PFSK-1 (cell line): ENCODE measurements at regions not wholly inside any gene's neighbourhood (a gene's known extent, or its start where the extent isn't known, plus 50 kb on each side); places are given as distances from the start of the nearest gene placed in this dataset.

Experiments
- FOXP2 ChIP-seq: optimal IDR thresholded peaks from 2 replicates; pipeline ENCODE3; 2011; ENCODE audit warnings: borderline replicate concordance, control low read depth, inconsistent platforms; ENCODE audit not compliant: insufficient read depth; ENCODE audit errors: extremely low read length, extremely low read depth
- POLR2AphosphoS5 ChIP-seq: IDR thresholded peaks from 2 replicates; pipeline ENCODE4 v1.6.1; 2012; ENCODE audit warnings: low read depth, mild to moderate bottlenecking, control low read depth, low read length, moderate library complexity
- SIN3A ChIP-seq: IDR thresholded peaks from 2 replicates; pipeline ENCODE4 v1.6.1; 2012; ENCODE audit warnings: mild to moderate bottlenecking, low read length, moderate library complexity, borderline replicate concordance; ENCODE audit not compliant: insufficient read depth
- TAF1 ChIP-seq: IDR thresholded peaks from 2 replicates; pipeline ENCODE4 v1.6.1; 2012; ENCODE audit warnings: low read length, control low read depth, borderline replicate concordance; ENCODE audit not compliant: insufficient read depth
- TF ChIP-seq, protein P1 (sequence below), 2 experiments: IDR thresholded peaks; 2 replicates each; pipeline versions ENCODE4 v1.6.1 to v1.8.0; 2011 to 2012; ENCODE audit warnings: low read depth in 2 of 2, low read length in 2 of 2, control low read depth in 1 of 2, inconsistent platforms in 1 of 2, mild to moderate bottlenecking in 1 of 2, moderate library complexity in 1 of 2; ENCODE audit not compliant: insufficient read depth in 1 of 2

DNA sequence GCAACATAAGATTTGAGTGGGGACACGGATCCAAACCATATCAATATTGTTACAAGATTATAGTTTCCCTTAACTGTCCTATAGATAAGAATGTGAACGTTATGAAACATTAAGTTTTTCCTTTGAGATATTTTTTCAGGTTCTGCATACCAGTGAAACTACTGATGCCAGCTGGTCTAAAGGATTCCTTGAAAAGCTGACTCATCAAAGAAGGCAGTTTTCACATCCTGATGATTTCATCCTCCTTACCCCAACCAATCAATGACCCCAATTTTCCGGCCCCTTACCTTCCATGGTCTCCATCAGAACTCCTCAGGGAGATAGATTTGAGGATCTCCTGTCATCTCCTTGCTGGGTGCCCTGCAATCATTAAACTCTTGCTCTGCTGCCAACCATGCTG lies 64.1 kb upstream of the HS3ST4 start:
- TF ChIP-seq POLR2AphosphoS5 = no peak
- TF ChIP-seq TAF1 = no peak
- TF ChIP-seq SIN3A = no peak
- TF ChIP-seq FOXP2 = no peak
- TF ChIP-seq, protein P1, sequence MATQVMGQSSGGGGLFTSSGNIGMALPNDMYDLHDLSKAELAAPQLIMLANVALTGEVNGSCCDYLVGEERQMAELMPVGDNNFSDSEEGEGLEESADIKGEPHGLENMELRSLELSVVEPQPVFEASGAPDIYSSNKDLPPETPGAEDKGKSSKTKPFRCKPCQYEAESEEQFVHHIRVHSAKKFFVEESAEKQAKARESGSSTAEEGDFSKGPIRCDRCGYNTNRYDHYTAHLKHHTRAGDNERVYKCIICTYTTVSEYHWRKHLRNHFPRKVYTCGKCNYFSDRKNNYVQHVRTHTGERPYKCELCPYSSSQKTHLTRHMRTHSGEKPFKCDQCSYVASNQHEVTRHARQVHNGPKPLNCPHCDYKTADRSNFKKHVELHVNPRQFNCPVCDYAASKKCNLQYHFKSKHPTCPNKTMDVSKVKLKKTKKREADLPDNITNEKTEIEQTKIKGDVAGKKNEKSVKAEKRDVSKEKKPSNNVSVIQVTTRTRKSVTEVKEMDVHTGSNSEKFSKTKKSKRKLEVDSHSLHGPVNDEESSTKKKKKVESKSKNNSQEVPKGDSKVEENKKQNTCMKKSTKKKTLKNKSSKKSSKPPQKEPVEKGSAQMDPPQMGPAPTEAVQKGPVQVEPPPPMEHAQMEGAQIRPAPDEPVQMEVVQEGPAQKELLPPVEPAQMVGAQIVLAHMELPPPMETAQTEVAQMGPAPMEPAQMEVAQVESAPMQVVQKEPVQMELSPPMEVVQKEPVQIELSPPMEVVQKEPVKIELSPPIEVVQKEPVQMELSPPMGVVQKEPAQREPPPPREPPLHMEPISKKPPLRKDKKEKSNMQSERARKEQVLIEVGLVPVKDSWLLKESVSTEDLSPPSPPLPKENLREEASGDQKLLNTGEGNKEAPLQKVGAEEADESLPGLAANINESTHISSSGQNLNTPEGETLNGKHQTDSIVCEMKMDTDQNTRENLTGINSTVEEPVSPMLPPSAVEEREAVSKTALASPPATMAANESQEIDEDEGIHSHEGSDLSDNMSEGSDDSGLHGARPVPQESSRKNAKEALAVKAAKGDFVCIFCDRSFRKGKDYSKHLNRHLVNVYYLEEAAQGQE (IDR thresholded peaks at IDR 0.05; ENCODE audit: insufficient read depth in 1 of 2, low read depth in 2 of 2, low read length in 2 of 2) = no peak

DNA sequence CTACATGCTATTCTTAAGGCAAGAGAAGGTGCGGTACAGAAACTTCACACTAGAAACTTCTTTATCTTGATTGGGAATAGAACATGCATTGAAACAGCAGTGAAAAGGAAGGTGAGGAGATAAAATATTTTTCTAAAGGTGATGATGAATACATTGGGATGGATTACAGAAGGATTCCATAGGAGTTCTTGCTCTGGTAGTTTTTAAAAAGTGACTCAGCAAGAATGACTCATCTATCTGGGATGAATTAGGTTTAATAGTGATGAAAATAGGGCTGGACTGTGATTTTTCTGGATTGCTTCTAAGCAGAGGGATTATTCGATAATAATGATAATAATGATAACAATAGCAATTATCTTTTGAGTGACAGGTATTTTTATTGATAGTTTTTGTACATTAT lies 65.6 kb upstream of the HS3ST4 start:
- TF ChIP-seq SIN3A = no peak
- no peak for TF ChIP-seq POLR2AphosphoS5
- no peak for TF ChIP-seq TAF1
- TF ChIP-seq, protein P1 (IDR thresholded peaks at IDR 0.05; ENCODE audit: insufficient read depth in 1 of 2, low read depth in 2 of 2, low read length in 2 of 2) = no peak
- TF ChIP-seq FOXP2 = no peak

DNA sequence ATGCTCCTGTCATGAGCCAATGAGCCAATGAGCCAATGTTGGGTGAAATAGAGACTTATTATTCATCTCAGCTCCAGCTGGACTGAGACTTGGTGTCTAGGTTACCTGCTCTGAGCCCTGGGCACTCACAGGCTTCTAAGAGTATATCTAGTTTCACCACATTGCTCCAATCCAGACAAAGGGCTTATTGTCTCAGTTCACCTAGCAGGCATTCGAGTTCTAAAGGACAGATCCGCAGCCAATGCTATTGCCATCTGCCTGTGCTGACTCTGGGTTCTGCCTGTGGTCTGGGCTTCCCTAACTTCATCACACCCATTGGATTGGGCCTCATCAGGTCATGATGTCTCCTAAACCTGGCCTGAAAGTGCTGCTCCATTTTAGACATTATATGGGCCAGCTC lies 66.1 kb upstream of the HS3ST4 start:
- TF ChIP-seq POLR2AphosphoS5 (no peak), SIN3A (no peak), FOXP2 (no peak), TAF1 (no peak)
- TF ChIP-seq, protein P1 (IDR thresholded peaks at IDR 0.05; ENCODE audit: insufficient read depth in 1 of 2, low read depth in 2 of 2, low read length in 2 of 2) = no peak

DNA sequence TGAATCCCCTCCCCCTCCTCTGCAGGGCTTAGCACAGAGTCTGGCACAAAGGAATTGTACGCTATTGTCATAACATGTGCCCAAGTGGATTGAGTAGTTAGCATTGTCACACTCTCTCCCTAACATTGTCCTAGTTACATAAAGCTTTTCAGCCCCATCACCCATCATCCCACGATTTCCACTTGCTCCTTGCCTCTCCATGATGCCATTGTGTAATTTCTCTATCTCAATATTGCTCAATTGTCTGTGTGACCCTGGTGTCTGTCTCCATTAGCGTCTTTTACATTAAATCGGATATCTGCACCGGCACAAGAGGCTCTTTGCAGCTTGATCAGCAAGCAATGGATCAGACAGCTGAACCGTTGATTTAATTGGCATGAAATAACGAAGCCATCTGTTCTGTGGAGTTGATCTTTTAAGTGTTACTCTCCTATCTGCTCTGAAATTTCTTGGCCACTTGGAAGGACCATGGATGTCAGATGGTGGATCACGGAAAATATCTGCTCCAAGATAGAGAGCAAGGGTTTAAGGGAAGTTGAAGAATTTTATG lies 77.0 kb upstream of the HS3ST4 start:
- TF ChIP-seq TAF1 = no peak
- TF ChIP-seq, protein P1 (IDR thresholded peaks at IDR 0.05; ENCODE audit: insufficient read depth in 1 of 2, low read depth in 2 of 2, low read length in 2 of 2) = no peak
- no peak for TF ChIP-seq SIN3A
- TF ChIP-seq POLR2AphosphoS5 = no peak
- TF ChIP-seq FOXP2 = no peak

DNA sequence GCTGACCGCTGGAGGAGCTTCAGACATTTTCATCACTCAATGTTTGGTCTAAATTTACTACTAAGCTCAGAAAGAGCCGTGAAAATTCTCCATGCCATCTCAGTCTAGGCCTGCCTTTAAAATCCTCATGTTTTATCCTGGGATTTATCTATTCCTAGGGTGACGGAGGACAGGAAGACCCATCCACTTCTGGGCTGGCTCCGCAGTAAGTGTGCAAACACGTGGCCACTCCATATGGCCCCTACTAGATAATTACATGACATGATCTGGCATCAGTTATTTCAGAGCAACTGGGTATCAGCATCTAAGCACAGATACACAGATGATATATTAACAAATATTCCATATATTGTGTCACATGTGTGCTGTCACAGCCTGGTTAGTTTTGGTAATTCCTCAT lies 77.8 kb upstream of the HS3ST4 start:
- TF ChIP-seq, protein P1 (IDR thresholded peaks at IDR 0.05; ENCODE audit: insufficient read depth in 1 of 2, low read depth in 2 of 2, low read length in 2 of 2) = no peak
- TF ChIP-seq TAF1 (no peak), SIN3A (no peak), FOXP2 (no peak), POLR2AphosphoS5 (no peak)
